ENCODE measurements at regions not wholly inside any gene's neighbourhood (a gene's known extent, or its start where the extent isn't known, plus 50 kb on each side); places are given as distances from the start of the nearest gene placed in this dataset.
A peak's percentile ranks its signal among the peaks of the same experiment; 100 is the strongest.

- DNase-seq (ENCODE audit: low spot score) = no peak
Measured at GRCh38 chr14:76948976-76949375, 79.5 kb downstream of the IRF2BPL start.

GRCh38 chr14:76948213-76948947 is 80.1 kb downstream of the IRF2BPL start:
- DNase-seq (ENCODE audit: low spot score) = no peak

GRCh38 chr14:76947838-76948184 is 80.7 kb downstream of the IRF2BPL start:
- DNase-seq (ENCODE audit: low spot score) = no peak

- DNase-seq (ENCODE audit: low spot score) = peak; percentile 93
Measured at GRCh38 chr14:76947078-76947837, 81.2 kb downstream of the IRF2BPL start.

- DNase-seq (ENCODE audit: low spot score) = no peak
Measured at GRCh38 chr14:76946753-76947077, 81.8 kb downstream of the IRF2BPL start.

- no peak for DNase-seq (ENCODE audit: low spot score)
Measured at GRCh38 chr14:76943072-76943471, 85.4 kb downstream of the IRF2BPL start.

GRCh38 chr14:76941946-76942805 is 86.3 kb downstream of the IRF2BPL start:
- no peak for DNase-seq (ENCODE audit: low spot score)

- no peak for DNase-seq (ENCODE audit: low spot score)
Measured at GRCh38 chr14:76941544-76941943, 87.0 kb downstream of the IRF2BPL start.

GRCh38 chr14:76940021-76940760 is 88.3 kb downstream of the IRF2BPL start:
- DNase-seq (ENCODE audit: low spot score) = no peak

GRCh38 chr14:76939015-76939742 is 89.3 kb downstream of the IRF2BPL start:
- DNase-seq (ENCODE audit: low spot score) = no peak

GRCh38 chr14:76938092-76938500 is 90.4 kb downstream of the IRF2BPL start:
- DNase-seq (ENCODE audit: low spot score) = no peak

GRCh38 chr14:76937181-76938091 is 91.1 kb downstream of the IRF2BPL start:
- DNase-seq (ENCODE audit: low spot score) = no peak

GRCh38 chr14:76936483-76936882 is 92.0 kb downstream of the IRF2BPL start:
- no peak for DNase-seq (ENCODE audit: low spot score)

- no peak for DNase-seq (ENCODE audit: low spot score)
Measured at GRCh38 chr14:76933515-76933914, 95.0 kb downstream of the IRF2BPL start.

GRCh38 chr14:76931631-76932402 is 96.7 kb downstream of the IRF2BPL start:
- no peak for DNase-seq (ENCODE audit: low spot score)

GRCh38 chr14:76930549-76930948 is 98.0 kb downstream of the IRF2BPL start:
- no peak for DNase-seq (ENCODE audit: low spot score)

- no peak for DNase-seq (ENCODE audit: low spot score)
Measured at GRCh38 chr14:76929927-76930326, 98.6 kb downstream of the IRF2BPL start.

GRCh38 chr14:76927971-76928700 is 100.4 kb downstream of the IRF2BPL start:
- DNase-seq (ENCODE audit: low spot score) = no peak
